ENCODE measurements at regions not wholly inside any gene's neighbourhood (a gene's known extent, or its start where the extent isn't known, plus 50 kb on each side); places are given as distances from the start of the nearest gene placed in this dataset.

GRCh38 chr7:20858951-20859350, 72.3 kb upstream of the SP8 start:
- no peaks in the 10 kb centered on the region for H4K20me1 ChIP-seq (ENCODE audit: low read length)
- ATAC-seq (no peak), DNase-seq (no peak)
- no peak overlapping the region for H3K4me3 ChIP-seq (ENCODE audit: low read length)
- H3K9me2 ChIP-seq (replicated peaks; ENCODE audit: low read length), result no peaks in the 10 kb centered on the region
- H3K4me2 ChIP-seq (ENCODE audit: low read length), result no peak overlapping the region
- BruUV-seq (replicated peaks), result no TSS peak
- H3K36me3 ChIP-seq (ENCODE audit: low read depth, low read length), result no peaks in the 10 kb centered on the region
- no peaks in the 10 kb centered on the region for H3F3A ChIP-seq (ENCODE audit: low read length, unreplicated experiment)
- TF ChIP-seq EZH2phosphoT487 (IDR thresholded peaks at IDR 0.05; ENCODE audit: borderline replicate concordance, low read length), result no peak
- no peak for TF ChIP-seq EZH2 (IDR thresholded peaks at IDR 0.05; ENCODE audit: low read length, unreplicated experiment)
- no peak for TF ChIP-seq CTCF (conservative IDR thresholded peaks at IDR 0.05; ENCODE audit: low read depth, low read length)
- ChIA-PET POLR2A (ENCODE audit: unreplicated experiment) (no interaction called here), CTCF (no interaction called here)
- H3K9me3 ChIP-seq (ENCODE audit: low read length), result no peaks in the 10 kb centered on the region
- H3K27me3 ChIP-seq (ENCODE audit: low read length), result peaks cover 44% of the 10 kb centered on the region
- H3K9ac ChIP-seq (ENCODE audit: low read length), result no peak overlapping the region
- H3K79me2 ChIP-seq (ENCODE audit: low read length), result no peaks in the 10 kb centered on the region
- H3K4me1 ChIP-seq (ENCODE audit: insufficient read depth, low read length), result no peaks in the 10 kb centered on the region
- H2AFZ ChIP-seq (ENCODE audit: low read length), result no peak overlapping the region
- intact Hi-C loops (cut with micrococcal nuclease), result no loop called here
- no peak overlapping the region for H3K27ac ChIP-seq (ENCODE audit: low read length)

GRCh38 chr7:20861468-20861867, 74.8 kb upstream of the SP8 start:
- no peaks in the 10 kb centered on the region for H3K79me2 ChIP-seq (ENCODE audit: low read length)
- no peak for TF ChIP-seq CTCF (conservative IDR thresholded peaks at IDR 0.05; ENCODE audit: low read depth, low read length)
- TF ChIP-seq EZH2 (IDR thresholded peaks at IDR 0.05; ENCODE audit: low read length, unreplicated experiment), result no peak
- no peak for TF ChIP-seq EZH2phosphoT487 (IDR thresholded peaks at IDR 0.05; ENCODE audit: borderline replicate concordance, low read length)
- no peaks in the 10 kb centered on the region for H3K9me2 ChIP-seq (replicated peaks; ENCODE audit: low read length)
- H3K36me3 ChIP-seq (ENCODE audit: low read depth, low read length), result no peaks in the 10 kb centered on the region
- H3K4me1 ChIP-seq (ENCODE audit: insufficient read depth, low read length), result no peaks in the 10 kb centered on the region
- DNase-seq (no peak), ATAC-seq (no peak)
- no peaks in the 10 kb centered on the region for H4K20me1 ChIP-seq (ENCODE audit: low read length)
- CTCF ChIA-PET, result no interaction called here
- POLR2A ChIA-PET (ENCODE audit: unreplicated experiment), result no interaction called here
- no peak overlapping the region for H3K9ac ChIP-seq (ENCODE audit: low read length)
- H3K9me3 ChIP-seq (ENCODE audit: low read length), result no peaks in the 10 kb centered on the region
- no TSS peak for BruUV-seq (replicated peaks)
- no peaks in the 10 kb centered on the region for H3F3A ChIP-seq (ENCODE audit: low read length, unreplicated experiment)
- intact Hi-C loops (cut with micrococcal nuclease), result no loop called here
- no peak overlapping the region for H3K4me3 ChIP-seq (ENCODE audit: low read length)
- H3K27me3 ChIP-seq (ENCODE audit: low read length), result peaks cover 53% of the 10 kb centered on the region
- H2AFZ ChIP-seq (ENCODE audit: low read length), result no peak overlapping the region
- H3K27ac ChIP-seq (ENCODE audit: low read length), result no peak overlapping the region
- no peak overlapping the region for H3K4me2 ChIP-seq (ENCODE audit: low read length)

GRCh38 chr7:20862554-20862953, 75.9 kb upstream of the SP8 start:
- ChIA-PET CTCF (no interaction called here), POLR2A (ENCODE audit: unreplicated experiment) (interaction anchor here (0.5 kb wide), 1 partner anchor 13 kb away, joined by 3 read pairs; no protein-coding TSS in a partner anchor)
- H3K4me1 ChIP-seq (ENCODE audit: insufficient read depth, low read length), result no peaks in the 10 kb centered on the region
- H4K20me1 ChIP-seq (ENCODE audit: low read length), result no peaks in the 10 kb centered on the region
- H3K79me2 ChIP-seq (ENCODE audit: low read length), result no peaks in the 10 kb centered on the region
- peaks cover 43% of the 10 kb centered on the region for H3K27me3 ChIP-seq (ENCODE audit: low read length)
- H3K27ac ChIP-seq (ENCODE audit: low read length), result no peak overlapping the region
- H3K4me2 ChIP-seq (ENCODE audit: low read length), result no peak overlapping the region
- no peaks in the 10 kb centered on the region for H3K36me3 ChIP-seq (ENCODE audit: low read depth, low read length)
- no peak overlapping the region for H3K4me3 ChIP-seq (ENCODE audit: low read length)
- DNase-seq, result no peak
- no peak overlapping the region for H2AFZ ChIP-seq (ENCODE audit: low read length)
- no peak overlapping the region for H3K9ac ChIP-seq (ENCODE audit: low read length)
- ATAC-seq, result no peak
- intact Hi-C loops (cut with micrococcal nuclease), result no loop called here
- no peak for TF ChIP-seq CTCF (conservative IDR thresholded peaks at IDR 0.05; ENCODE audit: low read depth, low read length)
- TF ChIP-seq EZH2 (IDR thresholded peaks at IDR 0.05; ENCODE audit: low read length, unreplicated experiment), result no peak
- no peak for TF ChIP-seq EZH2phosphoT487 (IDR thresholded peaks at IDR 0.05; ENCODE audit: borderline replicate concordance, low read length)
- no peaks in the 10 kb centered on the region for H3K9me2 ChIP-seq (replicated peaks; ENCODE audit: low read length)
- H3K9me3 ChIP-seq (ENCODE audit: low read length), result no peaks in the 10 kb centered on the region
- no peaks in the 10 kb centered on the region for H3F3A ChIP-seq (ENCODE audit: low read length, unreplicated experiment)
- no TSS peak for BruUV-seq (replicated peaks)
